Activated T-cell treated with anti-CD3 and anti-CD28 coated beads, Interleukin-2, amount 50 U/mL, for 72 hours (primary cell): ENCODE measurements at regions not wholly inside any gene's neighbourhood (a gene's known extent, or its start where the extent isn't known, plus 50 kb on each side); places are given as distances from the start of the nearest gene placed in this dataset.

Experiments used
- ATAC-seq, 2 donors: fragments of 150-1000 bp; cut with Tn5 transposase; replicated peaks in 1 of 2; 2 replicates each; pipeline ENCODE4 v1.10.0; 2021; ENCODE audit warnings: moderate library complexity in 2 of 2, mild to moderate bottlenecking in 1 of 2
- DNase-seq, 2 donors: peaks; one replicate each; pipeline ENCODE4 v3.0.0; 2021 to 2022; ENCODE audit warnings: mixed read lengths in 1 of 2
- H3K27ac Mint-ChIP-seq: one replicate; pipeline ENCODE4 v1.8.0; 2022; ENCODE audit warnings: mild to moderate bottlenecking, moderate library complexity, mixed read lengths
- H3K27me3 Mint-ChIP-seq: one replicate; pipeline ENCODE4 v1.8.0; 2022; ENCODE audit warnings: low read depth, mixed read lengths
- H3K36me3 Mint-ChIP-seq, 2 donors: one replicate each; pipeline ENCODE4 v1.8.0; 2022; ENCODE audit warnings: mixed read lengths in 2 of 2, mild to moderate bottlenecking in 1 of 2; ENCODE audit not compliant: insufficient read depth in 2 of 2
- H3K4me1 Mint-ChIP-seq: one replicate; pipeline ENCODE4 v1.8.0; 2022; ENCODE audit warnings: low read depth, mixed read lengths
- H3K4me3 Mint-ChIP-seq, 2 donors: one replicate each; pipeline ENCODE4 v1.8.0; 2022; ENCODE audit warnings: mild to moderate bottlenecking in 2 of 2, mixed read lengths in 2 of 2, moderate library complexity in 2 of 2
- H3K9me3 Mint-ChIP-seq, 2 donors: one replicate each; pipeline ENCODE4 v1.8.0; 2022; ENCODE audit warnings: mixed read lengths in 2 of 2

DNA sequence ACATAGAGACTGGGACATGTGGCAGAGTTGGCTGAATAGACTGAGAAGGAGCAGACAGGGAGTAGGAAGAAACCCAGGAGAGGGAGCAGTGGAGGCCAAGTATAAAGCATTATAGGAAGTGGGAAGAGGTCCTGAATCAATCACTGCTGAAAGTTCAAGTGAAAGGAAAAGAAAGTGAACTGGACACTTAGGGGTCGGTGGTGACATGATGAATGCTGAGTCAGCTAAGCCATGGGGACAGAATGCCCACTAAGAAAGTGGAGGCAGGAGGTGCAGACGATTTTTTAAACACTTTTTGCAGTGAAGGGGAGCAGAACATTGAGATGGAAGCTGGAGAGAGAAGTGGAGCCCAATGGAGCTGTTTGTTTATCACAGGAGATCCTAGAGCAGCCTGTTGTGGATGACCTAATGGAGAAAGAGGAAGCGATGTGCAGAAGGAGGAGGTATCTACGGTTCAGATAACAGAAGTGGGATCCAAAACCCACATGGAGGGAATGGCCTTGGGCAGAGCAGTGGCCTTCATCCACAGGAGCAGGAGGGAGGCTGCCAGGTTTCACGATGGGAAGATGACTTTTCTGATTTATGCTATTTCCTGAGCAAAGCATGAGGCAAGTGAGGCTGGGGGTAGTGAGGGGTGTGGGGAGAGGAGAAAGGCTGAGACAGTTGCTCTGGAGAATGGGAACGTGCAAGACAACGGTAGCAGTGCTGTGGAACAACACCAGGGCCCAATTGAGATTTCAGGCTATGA lies 208.2 kb downstream of the RPLP1 start:
- DNase-seq (no peak), ATAC-seq (no peak)
- Mint-ChIP-seq H3K36me3 (no peaks in the 10 kb centered on the region), H3K4me3 (no peak overlapping the region), H3K9me3 (no peaks in the 10 kb centered on the region), H3K4me1 (peaks cover 8% of the 10 kb centered on the region), H3K27ac (no peak overlapping the region), H3K27me3 (no peaks in the 10 kb centered on the region)

DNA sequence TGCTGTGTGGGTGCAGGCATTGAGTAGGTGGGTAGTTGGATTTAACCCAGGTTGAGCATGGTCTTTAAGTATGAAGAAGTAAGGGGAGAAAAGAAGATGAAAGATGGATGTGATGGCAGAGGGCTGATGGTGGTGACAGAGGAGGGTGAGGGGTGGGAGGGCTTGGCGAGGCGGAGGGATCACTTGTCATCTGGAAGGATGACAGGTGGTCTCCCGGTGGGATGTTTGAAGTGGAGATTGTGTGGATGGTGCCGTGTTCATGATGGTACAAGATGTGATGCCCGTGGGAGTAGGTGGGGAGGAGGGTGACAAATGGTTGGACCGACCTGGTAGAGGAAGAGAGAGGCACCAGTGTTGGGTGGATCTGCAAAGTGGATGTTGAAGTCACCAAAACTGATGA lies 208.8 kb downstream of the RPLP1 start:
- Mint-ChIP-seq H3K27me3 (no peaks in the 10 kb centered on the region), H3K9me3 (no peaks in the 10 kb centered on the region), H3K27ac (no peak overlapping the region)

DNA sequence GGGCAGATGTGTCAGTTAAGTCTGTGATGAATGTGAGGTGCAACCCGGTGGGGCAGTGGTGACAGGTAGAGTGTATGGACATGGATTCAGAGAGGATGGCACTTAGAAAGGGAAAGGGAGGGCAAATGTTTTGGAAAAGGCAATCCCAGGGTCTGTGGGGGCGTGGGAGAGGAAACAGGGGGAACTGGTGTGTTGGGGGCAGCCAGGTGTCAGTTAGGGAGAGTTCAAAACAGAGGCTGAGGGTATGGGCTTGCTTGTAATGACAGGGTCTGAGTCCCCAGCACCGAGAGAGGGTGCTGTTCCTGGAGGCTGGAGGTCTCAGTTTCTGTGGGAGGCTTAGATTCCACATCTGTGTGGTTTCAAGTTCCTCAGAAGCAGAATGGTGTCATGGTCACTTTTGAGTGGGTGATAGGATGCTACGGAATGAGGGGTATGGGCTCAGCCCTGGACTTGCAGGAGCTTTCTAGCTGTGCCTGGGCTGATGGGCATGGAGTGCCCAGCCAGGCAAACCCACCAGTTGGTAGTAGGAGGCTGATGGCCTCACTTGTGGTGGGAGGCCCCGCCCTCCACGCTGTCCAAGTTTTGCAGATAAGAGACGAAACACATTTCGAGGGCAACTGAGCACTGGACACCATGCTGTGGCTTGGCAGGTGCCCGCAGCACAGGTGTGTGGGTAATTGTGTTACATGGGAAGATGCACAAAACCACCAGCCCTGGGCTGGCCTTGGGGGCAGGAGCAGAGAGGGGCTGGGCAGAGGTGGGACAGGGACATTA lies 209.4 kb downstream of the RPLP1 start:
- Mint-ChIP-seq H3K36me3 (no peaks in the 10 kb centered on the region), H3K4me3 (no peak overlapping the region), H3K9me3 (no peaks in the 10 kb centered on the region), H3K27me3 (no peaks in the 10 kb centered on the region), H3K27ac (no peak overlapping the region), H3K4me1 (peaks cover 18% of the 10 kb centered on the region)
- ATAC-seq, result no peak
- no peak for DNase-seq

More for the DNA sequence above, 208.8 kb downstream of the RPLP1 start:
- H3K4me1 Mint-ChIP-seq, result peaks cover 14% of the 10 kb centered on the region
- ATAC-seq, result no peak
- DNase-seq, result no peak
- no peaks in the 10 kb centered on the region for H3K36me3 Mint-ChIP-seq
- no peak overlapping the region for H3K4me3 Mint-ChIP-seq

DNA sequence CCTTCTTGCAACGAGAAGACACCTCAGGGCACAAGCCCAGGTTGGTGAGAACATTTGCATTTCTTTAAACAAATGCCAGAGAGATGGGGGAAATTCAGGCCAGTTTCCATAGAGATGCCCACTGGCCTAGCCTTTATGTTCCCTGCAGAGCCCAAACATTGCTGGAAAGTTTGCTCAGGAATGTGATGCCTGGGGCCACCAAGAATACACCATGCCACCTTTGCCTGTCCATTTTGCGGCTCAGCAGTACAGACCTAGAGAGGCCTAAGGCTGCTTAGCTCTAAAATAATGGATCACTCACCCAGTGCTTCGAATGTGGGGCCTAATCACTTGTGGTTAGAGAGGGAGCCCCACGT lies 210.0 kb downstream of the RPLP1 start:
- H3K4me3 Mint-ChIP-seq, result no peak overlapping the region
- peaks cover 18% of the 10 kb centered on the region for H3K4me1 Mint-ChIP-seq
- no peaks in the 10 kb centered on the region for H3K36me3 Mint-ChIP-seq
- H3K27me3 Mint-ChIP-seq, result no peaks in the 10 kb centered on the region
- H3K9me3 Mint-ChIP-seq, result no peaks in the 10 kb centered on the region
- H3K27ac Mint-ChIP-seq, result no peak overlapping the region
- ATAC-seq (no peak), DNase-seq (no peak)

DNA sequence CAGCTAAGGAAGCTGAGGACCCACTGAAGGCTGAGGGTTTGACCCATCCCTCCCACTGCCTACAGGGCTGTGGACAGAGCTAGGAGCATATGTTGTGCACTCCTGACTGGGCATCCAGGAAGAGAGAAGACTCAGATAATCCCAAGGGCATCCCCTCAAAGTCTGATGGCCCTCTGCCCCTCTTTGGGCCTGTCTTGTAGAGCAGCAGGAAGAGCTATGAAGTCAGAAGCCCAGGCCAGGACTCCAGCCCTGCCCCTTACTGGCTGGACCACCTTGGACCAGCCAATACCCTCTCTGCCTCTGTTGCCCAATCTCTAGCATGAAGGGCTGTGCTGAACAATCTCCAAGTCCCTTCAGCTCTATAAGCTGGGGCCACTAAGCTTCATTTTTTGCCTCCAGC lies 210.8 kb downstream of the RPLP1 start:
- Mint-ChIP-seq H3K27me3 (no peaks in the 10 kb centered on the region), H3K4me3 (no peak overlapping the region), H3K27ac (no peak overlapping the region), H3K36me3 (no peaks in the 10 kb centered on the region), H3K9me3 (no peaks in the 10 kb centered on the region), H3K4me1 (peaks cover 23% of the 10 kb centered on the region)
- ATAC-seq (no peak), DNase-seq (no peak)

DNA sequence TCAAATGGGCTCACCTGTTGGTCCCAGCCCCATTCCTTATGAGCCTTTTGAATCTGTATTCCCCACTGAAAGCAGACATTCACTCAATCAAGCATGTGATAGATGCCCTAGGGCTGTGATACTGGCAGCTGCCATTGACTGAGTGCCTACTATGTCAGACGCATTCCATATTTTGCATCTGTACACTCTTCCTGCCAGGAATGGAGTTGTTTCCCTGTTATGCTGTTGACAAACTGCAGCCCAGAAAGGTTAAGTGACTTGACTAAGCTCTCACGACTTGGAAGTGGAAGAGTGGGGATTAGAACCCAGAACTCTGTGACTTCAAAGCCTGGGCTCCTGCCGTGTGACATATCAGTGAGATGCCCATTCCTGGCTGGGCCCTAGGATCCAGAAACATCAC lies 211.4 kb downstream of the RPLP1 start:
- no peak for DNase-seq
- Mint-ChIP-seq H3K27me3 (no peaks in the 10 kb centered on the region), H3K4me1 (peaks cover 28% of the 10 kb centered on the region), H3K4me3 (no peak overlapping the region), H3K9me3 (no peaks in the 10 kb centered on the region), H3K36me3 (no peaks in the 10 kb centered on the region), H3K27ac (no peak overlapping the region)
- no peak for ATAC-seq

- DNase-seq (no peak), ATAC-seq (no peak)
- H3K27ac Mint-ChIP-seq, result no peak overlapping the region
- no peaks in the 10 kb centered on the region for H3K27me3 Mint-ChIP-seq
- no peak overlapping the region for H3K4me3 Mint-ChIP-seq
- no peaks in the 10 kb centered on the region for H3K36me3 Mint-ChIP-seq
- no peaks in the 10 kb centered on the region for H3K9me3 Mint-ChIP-seq
- H3K4me1 Mint-ChIP-seq, result peaks cover 37% of the 10 kb centered on the region
These were observed 212.3 kb downstream of the RPLP1 start for GRCh38 chr15:69664572-69665571.

DNA sequence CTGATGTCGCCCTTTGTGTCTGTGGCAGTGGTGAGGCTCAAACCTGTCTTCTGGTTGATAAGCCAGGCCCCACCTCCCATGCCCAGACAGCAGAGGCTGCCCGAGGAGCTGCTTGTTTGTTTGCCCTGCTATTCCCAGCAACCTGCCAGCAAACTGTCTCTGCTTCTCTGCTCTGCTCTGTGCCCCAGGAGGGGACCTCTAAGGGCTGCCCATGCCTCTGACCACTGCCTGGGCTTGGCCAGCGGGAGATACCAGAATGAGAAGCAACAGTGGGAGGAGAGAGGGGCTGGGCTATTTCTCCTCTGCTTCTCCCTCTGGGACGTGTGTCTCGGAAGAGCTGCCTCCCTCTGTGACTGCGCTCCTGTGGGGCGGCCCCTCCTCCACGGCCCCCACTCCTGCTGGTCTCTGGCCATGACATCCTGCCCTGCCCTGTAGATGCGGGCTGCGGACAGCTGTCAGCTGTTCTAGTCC lies 213.1 kb downstream of the RPLP1 start:
- Mint-ChIP-seq H3K36me3 (no peaks in the 10 kb centered on the region), H3K27me3 (no peaks in the 10 kb centered on the region), H3K9me3 (no peaks in the 10 kb centered on the region), H3K4me3 (no peak overlapping the region), H3K27ac (no peak overlapping the region), H3K4me1 (peaks cover 37% of the 10 kb centered on the region)
- no peak for ATAC-seq
- DNase-seq, result no peak

- H3K4me1 Mint-ChIP-seq, result peaks cover 37% of the 10 kb centered on the region
- H3K9me3 Mint-ChIP-seq, result no peaks in the 10 kb centered on the region
- ATAC-seq (peak; percentile 57 to 59), DNase-seq (peak; percentile 12 to 42)
- no peaks in the 10 kb centered on the region for H3K27me3 Mint-ChIP-seq
- H3K36me3 Mint-ChIP-seq, result no peaks in the 10 kb centered on the region
- H3K4me3 Mint-ChIP-seq, result peak overlapping the region in 1 of 2 donors; percentile 63
- no peak overlapping the region for H3K27ac Mint-ChIP-seq
These were observed 213.8 kb downstream of the RPLP1 start for GRCh38 chr15:69666441-69666882.

DNA sequence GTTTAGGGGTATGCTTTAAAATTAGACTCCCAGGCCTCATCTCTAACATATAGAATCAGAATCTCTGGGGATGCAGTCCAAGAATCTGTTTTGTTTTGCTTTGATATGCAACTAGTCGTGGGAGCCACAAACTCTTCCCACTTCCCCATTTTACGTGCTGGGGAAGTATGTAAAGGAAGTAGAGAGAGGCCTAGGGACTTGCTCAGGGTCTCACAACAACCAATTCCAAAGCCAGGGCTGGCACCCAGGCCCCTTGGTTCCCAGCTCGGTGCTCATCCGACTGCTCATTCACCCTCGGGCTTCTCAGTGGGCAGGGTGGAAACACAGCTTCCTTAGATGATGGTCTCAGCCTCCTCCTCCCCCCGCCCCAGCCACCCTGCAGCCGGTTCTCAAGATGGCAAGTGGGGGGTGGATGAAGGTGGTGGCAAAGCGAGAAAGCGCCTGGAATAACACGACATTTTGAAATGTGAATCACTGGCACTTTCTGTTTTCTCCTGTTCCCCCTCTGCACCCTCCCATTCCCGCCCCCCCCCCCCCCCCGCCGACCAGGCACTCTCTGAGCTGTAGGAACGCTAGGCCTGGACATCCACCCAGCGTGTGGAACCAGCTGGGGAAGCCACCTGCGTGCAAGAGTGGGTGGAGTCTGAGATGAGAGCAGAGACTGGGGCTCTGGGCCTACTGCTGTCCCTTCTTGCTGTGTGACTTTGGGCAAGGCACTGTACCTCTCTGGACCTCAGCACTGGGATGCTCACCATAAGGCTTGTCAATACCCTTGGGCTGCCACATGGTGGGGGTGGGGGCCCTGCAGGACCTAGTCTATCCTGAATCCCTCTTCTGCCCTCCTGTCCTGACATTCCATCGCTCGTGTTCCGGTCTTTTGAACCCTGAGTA lies 214.5 kb downstream of the RPLP1 start:
- no peak for ATAC-seq
- no peak overlapping the region for H3K4me3 Mint-ChIP-seq
- H3K4me1 Mint-ChIP-seq, result peaks cover 37% of the 10 kb centered on the region
- H3K27me3 Mint-ChIP-seq, result no peaks in the 10 kb centered on the region
- H3K27ac Mint-ChIP-seq, result no peak overlapping the region
- no peaks in the 10 kb centered on the region for H3K36me3 Mint-ChIP-seq
- no peaks in the 10 kb centered on the region for H3K9me3 Mint-ChIP-seq
- DNase-seq, result no peak

- Mint-ChIP-seq H3K27me3 (no peaks in the 10 kb centered on the region), H3K36me3 (no peaks in the 10 kb centered on the region), H3K4me3 (peak overlapping the region in 1 of 2 donors; percentile 39), H3K4me1 (peaks cover 37% of the 10 kb centered on the region), H3K9me3 (no peaks in the 10 kb centered on the region), H3K27ac (no peak overlapping the region)
- ATAC-seq (no peak), DNase-seq (no peak)
These were observed 215.6 kb downstream of the RPLP1 start for GRCh38 chr15:69668039-69668705.

DNA sequence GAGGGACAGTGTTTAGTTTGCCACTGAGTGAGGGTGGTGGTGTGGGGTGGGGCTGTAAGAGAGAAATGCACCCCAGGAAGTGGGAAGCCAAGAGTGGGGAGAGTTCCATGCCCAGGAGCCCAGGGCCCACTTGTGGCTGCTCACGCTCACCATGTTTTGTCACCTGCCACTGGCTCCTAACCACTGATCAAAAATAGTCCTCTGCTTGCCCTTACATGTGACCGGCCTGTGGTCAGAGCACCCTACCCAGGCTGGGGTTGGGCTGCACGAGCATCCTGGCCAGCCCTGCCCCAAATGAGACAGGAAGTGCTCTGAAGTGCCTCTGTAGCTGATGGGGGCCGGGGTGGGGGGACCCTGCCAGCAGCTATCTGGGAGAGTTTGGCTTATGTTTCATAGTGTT lies 216.3 kb downstream of the RPLP1 start:
- Mint-ChIP-seq H3K27ac (peak overlapping the region; percentile 69), H3K27me3 (no peaks in the 10 kb centered on the region), H3K4me3 (no peak overlapping the region), H3K9me3 (no peaks in the 10 kb centered on the region), H3K4me1 (peaks cover 37% of the 10 kb centered on the region), H3K36me3 (no peaks in the 10 kb centered on the region)
- peak; percentile 34 to 38 for DNase-seq
- ATAC-seq, result peak; percentile 63 to 65
